ENCODE measurements at regions not wholly inside any gene's neighbourhood (a gene's known extent, or its start where the extent isn't known, plus 50 kb on each side); places are given as distances from the start of the nearest gene placed in this dataset.

- TF ChIP-seq, protein P1, sequence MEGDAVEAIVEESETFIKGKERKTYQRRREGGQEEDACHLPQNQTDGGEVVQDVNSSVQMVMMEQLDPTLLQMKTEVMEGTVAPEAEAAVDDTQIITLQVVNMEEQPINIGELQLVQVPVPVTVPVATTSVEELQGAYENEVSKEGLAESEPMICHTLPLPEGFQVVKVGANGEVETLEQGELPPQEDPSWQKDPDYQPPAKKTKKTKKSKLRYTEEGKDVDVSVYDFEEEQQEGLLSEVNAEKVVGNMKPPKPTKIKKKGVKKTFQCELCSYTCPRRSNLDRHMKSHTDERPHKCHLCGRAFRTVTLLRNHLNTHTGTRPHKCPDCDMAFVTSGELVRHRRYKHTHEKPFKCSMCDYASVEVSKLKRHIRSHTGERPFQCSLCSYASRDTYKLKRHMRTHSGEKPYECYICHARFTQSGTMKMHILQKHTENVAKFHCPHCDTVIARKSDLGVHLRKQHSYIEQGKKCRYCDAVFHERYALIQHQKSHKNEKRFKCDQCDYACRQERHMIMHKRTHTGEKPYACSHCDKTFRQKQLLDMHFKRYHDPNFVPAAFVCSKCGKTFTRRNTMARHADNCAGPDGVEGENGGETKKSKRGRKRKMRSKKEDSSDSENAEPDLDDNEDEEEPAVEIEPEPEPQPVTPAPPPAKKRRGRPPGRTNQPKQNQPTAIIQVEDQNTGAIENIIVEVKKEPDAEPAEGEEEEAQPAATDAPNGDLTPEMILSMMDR (tag by site-specific recombination; IDR thresholded peaks at IDR 0.05), result no peak
- TF ChIP-seq ZNF274 (IDR thresholded peaks at IDR 0.05; ENCODE audit: low read length), result no peak
- no peak for TF ChIP-seq ZNF274 (tag by site-specific recombination; IDR thresholded peaks at IDR 0.05; ENCODE audit: borderline replicate concordance)
- TF ChIP-seq, protein P2, sequence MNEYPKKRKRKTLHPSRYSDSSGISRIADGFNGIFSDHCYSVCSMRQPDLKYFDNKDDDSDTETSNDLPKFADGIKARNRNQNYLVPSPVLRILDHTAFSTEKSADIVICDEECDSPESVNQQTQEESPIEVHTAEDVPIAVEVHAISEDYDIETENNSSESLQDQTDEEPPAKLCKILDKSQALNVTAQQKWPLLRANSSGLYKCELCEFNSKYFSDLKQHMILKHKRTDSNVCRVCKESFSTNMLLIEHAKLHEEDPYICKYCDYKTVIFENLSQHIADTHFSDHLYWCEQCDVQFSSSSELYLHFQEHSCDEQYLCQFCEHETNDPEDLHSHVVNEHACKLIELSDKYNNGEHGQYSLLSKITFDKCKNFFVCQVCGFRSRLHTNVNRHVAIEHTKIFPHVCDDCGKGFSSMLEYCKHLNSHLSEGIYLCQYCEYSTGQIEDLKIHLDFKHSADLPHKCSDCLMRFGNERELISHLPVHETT (tag by site-specific recombination; IDR thresholded peaks at IDR 0.05), result no peak
- TF ChIP-seq ZNF138 (tag by site-specific recombination; IDR thresholded peaks at IDR 0.05; ENCODE audit: borderline replicate concordance), result no peak
- TF ChIP-seq ZNF350 (tag by site-specific recombination; IDR thresholded peaks at IDR 0.05), result no peak
- no peak for TF ChIP-seq ZNF692 (tag by site-specific recombination; IDR thresholded peaks at IDR 0.05)
- TF ChIP-seq, protein P3, sequence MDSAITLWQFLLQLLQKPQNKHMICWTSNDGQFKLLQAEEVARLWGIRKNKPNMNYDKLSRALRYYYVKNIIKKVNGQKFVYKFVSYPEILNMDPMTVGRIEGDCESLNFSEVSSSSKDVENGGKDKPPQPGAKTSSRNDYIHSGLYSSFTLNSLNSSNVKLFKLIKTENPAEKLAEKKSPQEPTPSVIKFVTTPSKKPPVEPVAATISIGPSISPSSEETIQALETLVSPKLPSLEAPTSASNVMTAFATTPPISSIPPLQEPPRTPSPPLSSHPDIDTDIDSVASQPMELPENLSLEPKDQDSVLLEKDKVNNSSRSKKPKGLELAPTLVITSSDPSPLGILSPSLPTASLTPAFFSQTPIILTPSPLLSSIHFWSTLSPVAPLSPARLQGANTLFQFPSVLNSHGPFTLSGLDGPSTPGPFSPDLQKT (IDR thresholded peaks at IDR 0.05; ENCODE audit: borderline replicate concordance, low read depth, low read length), result no peak
Measured at GRCh38 chr10:123250640-123251039, 96.4 kb downstream of the BUB3 start.

Data from HEK293 (cell line).